Omental fat pad (tissue), 3 donors: ENCODE measurements at regions not wholly inside any gene's neighbourhood (a gene's known extent, or its start where the extent isn't known, plus 50 kb on each side); places are given as distances from the start of the nearest gene placed in this dataset.

ENCODE experiments used
- ATAC-seq: fragments of 150-250 bp; one replicate; pipeline ENCODE4 v1.9.1; 2016; ENCODE audit warnings: mild to moderate bottlenecking, moderate library complexity; ENCODE audit not compliant: low FRiP score
- DNase-seq: peaks from one replicate; pipeline ENCODE4 v3.0.0-alpha.2; 2019; ENCODE audit warnings: low spot score
- CTCF ChIP-seq, 3 donors: fragments of 450-650 bp; IDR thresholded peaks; one replicate each; pipeline ENCODE4 v1.5.1; 2016 to 2017; ENCODE audit warnings: antibody characterized with exemption in 3 of 3, mild to moderate bottlenecking in 3 of 3, moderate library complexity in 2 of 3

GRCh38 chr7:445020-445419 lies 74.6 kb downstream of the PDGFA start:
- ATAC-seq, result no peak
- DNase-seq, result no peak
- no peak for TF ChIP-seq CTCF (IDR thresholded peaks at IDR 0.05)

DNA sequence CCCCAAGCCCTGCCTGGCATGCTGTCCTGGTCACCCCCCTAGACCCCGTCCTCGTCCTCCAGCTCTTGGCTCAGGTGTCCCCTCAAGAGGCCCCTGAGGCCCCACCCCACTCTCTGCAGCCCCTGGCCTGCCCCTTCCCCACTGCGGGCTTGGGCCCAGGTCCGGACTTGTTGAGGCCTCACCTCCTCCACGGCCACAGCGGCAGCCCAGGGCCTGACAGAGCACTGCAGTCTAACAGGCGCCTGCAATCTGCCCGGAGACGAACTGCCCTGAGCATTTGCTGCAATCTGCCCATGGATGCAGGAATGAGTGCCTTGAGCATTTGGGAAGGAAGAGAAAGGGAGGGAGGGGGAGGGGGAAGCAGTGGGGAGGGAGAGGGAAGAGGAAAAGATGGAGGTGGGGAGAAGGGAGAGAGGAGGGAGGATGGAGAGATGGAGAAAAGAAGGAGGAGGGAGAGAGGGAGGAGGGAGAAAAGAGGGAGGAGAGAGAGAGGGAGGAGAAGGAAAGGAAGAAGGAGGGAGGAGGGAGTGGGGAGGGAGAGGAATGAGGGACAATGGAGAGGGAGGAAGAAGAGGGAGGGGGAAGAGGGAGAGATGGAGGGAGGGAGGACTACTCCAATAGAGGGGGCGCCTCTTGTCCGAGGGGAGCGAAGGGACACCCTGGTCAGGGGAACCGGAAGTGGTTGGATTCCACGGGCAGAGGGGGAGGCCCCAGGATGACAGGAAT lies 73.9 kb downstream of the PDGFA start:
- DNase-seq (no peak), ATAC-seq (no peak)
- TF ChIP-seq CTCF (IDR thresholded peaks at IDR 0.05), result no peak

- ATAC-seq (no peak), DNase-seq (no peak)
- TF ChIP-seq CTCF (IDR thresholded peaks at IDR 0.05), result no peak
Measured at GRCh38 chr7:446289-446935, 73.2 kb downstream of the PDGFA start.
